Left ventricle myocardium inferior (tissue), 1 donor: ENCODE measurements at regions not wholly inside any gene's neighbourhood (a gene's known extent, or its start where the extent isn't known, plus 50 kb on each side); places are given as distances from the start of the nearest gene placed in this dataset.

Experiments
- DNase-seq: peaks from one replicate; pipeline ENCODE4 v3.0.0-alpha.2; 2020
- H3K27ac ChIP-seq: fragments of 200-600 bp; replicated peaks from 2 replicates; pipeline ENCODE4 v1.8.0; 2021
- H3K27me3 ChIP-seq: fragments of 200-600 bp; 2 replicates; pipeline ENCODE4 v1.8.0; 2021; ENCODE audit warnings: low read depth
- H3K36me3 ChIP-seq: fragments of 200-600 bp; 2 replicates; pipeline ENCODE4 v1.8.0; 2021
- H3K4me1 ChIP-seq: fragments of 200-600 bp; 2 replicates; pipeline ENCODE4 v1.8.0; 2021
- H3K4me3 ChIP-seq: fragments of 200-600 bp; 2 replicates; pipeline ENCODE4 v1.8.0; 2021; ENCODE audit warnings: mild to moderate bottlenecking, moderate library complexity
- H3K9me3 ChIP-seq: fragments of 200-600 bp; replicated peaks from 2 replicates; pipeline ENCODE4 v1.8.0; 2021
- intact Hi-C: fragments of 100-400 bp; cut with micrococcal nuclease; formaldehyde crosslinking; loops from one replicate; pipeline ENCODE4 v1.11.0; 2022
- TF ChIP-seq, protein P1 (sequence below): fragments of 200-600 bp; IDR thresholded peaks from 2 replicates; pipeline ENCODE4 v1.8.0; 2021; ENCODE audit warnings: antibody characterized with exemption, mild to moderate bottlenecking, borderline replicate concordance
- donor health status: DM: no; HTN: yes; CAD: no; lungs with severe emphysema.

DNA sequence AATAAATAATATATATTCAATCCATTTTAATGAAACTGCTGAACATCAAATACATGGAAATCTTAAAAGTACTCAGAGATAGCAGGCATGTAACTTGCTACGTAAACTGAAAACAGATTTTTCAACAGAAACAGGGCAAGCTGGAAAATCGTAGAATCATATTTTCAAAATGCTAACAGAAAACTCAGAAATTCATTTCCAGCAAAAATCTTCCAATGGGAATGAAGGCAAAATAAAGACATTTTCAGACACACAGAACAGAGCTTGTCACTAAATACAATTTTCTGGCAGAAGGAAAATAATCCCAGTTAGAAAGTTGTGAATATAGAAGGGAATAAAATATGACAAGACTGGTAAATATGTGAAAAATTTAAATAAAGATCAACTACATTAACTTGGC is 419.9 kb upstream of the ZFP42 start:
- no peaks in the 10 kb centered on the region for H3K4me1 ChIP-seq
- intact Hi-C loops, result no loop called here
- H3K4me3 ChIP-seq, result no peak overlapping the region
- H3K27ac ChIP-seq, result no peak overlapping the region
- H3K9me3 ChIP-seq, result peaks cover 9% of the 10 kb centered on the region
- H3K27me3 ChIP-seq, result no peaks in the 10 kb centered on the region
- no peaks in the 10 kb centered on the region for H3K36me3 ChIP-seq
- DNase-seq, result no peak
- TF ChIP-seq, protein P1, sequence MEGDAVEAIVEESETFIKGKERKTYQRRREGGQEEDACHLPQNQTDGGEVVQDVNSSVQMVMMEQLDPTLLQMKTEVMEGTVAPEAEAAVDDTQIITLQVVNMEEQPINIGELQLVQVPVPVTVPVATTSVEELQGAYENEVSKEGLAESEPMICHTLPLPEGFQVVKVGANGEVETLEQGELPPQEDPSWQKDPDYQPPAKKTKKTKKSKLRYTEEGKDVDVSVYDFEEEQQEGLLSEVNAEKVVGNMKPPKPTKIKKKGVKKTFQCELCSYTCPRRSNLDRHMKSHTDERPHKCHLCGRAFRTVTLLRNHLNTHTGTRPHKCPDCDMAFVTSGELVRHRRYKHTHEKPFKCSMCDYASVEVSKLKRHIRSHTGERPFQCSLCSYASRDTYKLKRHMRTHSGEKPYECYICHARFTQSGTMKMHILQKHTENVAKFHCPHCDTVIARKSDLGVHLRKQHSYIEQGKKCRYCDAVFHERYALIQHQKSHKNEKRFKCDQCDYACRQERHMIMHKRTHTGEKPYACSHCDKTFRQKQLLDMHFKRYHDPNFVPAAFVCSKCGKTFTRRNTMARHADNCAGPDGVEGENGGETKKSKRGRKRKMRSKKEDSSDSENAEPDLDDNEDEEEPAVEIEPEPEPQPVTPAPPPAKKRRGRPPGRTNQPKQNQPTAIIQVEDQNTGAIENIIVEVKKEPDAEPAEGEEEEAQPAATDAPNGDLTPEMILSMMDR, result no peak

DNA sequence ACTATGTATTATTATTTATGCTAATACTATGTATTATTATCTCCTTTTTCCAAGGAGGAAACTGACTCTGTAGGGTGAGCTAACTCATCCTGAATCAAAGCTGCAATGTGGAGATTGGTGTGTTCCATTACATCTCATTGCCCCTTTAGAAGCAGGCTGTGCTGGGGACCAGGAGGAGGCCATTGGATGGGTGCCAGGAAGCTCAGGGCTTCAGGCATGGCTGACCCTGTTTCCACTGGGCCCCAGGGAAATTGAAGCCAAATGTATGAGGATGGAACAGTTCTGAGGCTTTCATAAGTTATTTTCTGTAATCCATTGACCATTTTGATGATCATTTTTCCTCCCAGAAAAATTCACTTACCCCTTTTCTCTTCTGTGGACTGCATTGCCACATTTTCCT is 418.8 kb upstream of the ZFP42 start:
- Histone ChIP-seq H3K4me3 (no peak overlapping the region), H3K27ac (no peak overlapping the region), H3K36me3 (no peaks in the 10 kb centered on the region), H3K27me3 (no peaks in the 10 kb centered on the region), H3K9me3 (peaks cover 9% of the 10 kb centered on the region), H3K4me1 (no peaks in the 10 kb centered on the region)
- no peak for DNase-seq
- intact Hi-C loops, result no loop called here
- TF ChIP-seq, protein P1, result no peak

DNA sequence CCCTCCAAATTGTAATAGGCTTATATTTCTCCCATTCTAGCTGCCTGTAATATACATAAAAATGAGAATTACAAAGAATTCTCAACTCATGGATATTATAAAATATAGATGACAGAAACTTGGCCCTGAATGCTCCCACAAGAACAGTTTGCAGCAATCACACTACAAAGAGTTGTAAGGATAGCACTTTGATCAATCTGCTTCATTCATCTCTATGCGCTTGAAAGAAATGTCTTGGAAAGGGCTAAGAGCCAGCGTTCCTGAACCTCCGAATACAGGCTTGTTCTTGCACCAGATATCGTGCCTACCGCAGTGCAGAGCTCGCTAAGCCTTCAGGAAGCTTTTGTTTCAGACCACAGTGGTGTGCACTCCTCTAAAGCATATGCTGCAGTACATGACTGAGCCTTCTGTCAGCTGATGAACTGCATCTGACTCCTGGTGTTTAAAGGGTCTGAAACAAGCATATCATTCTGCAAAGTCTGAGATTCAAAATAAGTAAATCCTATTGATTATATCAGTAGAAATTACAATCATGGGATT is 417.6 kb upstream of the ZFP42 start:
- TF ChIP-seq, protein P1, result no peak
- Histone ChIP-seq H3K36me3 (no peaks in the 10 kb centered on the region), H3K4me3 (no peak overlapping the region), H3K4me1 (no peaks in the 10 kb centered on the region), H3K27me3 (no peaks in the 10 kb centered on the region), H3K27ac (no peak overlapping the region), H3K9me3 (peaks cover 9% of the 10 kb centered on the region)
- intact Hi-C loops, result no loop called here
- DNase-seq, result no peak

DNA sequence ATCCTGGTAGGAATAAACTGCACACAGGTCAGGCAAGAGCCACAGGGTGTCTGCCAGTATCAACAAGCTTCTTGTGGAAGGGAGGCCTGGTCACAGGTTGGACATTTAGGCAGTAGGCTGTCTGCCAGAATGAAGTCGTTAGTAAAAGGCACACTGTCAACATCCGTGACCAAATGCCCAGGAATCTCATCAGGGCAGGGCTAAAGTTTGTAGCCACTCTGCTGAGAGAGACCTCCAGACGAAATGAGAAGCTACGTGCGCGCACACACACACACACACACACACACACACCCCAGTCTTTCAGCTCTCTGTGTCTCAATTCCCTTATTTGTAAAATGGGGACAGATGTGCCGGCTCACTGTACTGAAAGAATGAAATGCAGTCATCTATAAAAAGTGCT is 408.7 kb upstream of the ZFP42 start:
- Histone ChIP-seq H3K4me1 (no peaks in the 10 kb centered on the region), H3K36me3 (no peaks in the 10 kb centered on the region), H3K4me3 (no peak overlapping the region), H3K9me3 (no peaks in the 10 kb centered on the region), H3K27ac (no peak overlapping the region), H3K27me3 (no peaks in the 10 kb centered on the region)
- TF ChIP-seq, protein P1, result no peak
- no peak for DNase-seq
- intact Hi-C loops, result no loop called here

DNA sequence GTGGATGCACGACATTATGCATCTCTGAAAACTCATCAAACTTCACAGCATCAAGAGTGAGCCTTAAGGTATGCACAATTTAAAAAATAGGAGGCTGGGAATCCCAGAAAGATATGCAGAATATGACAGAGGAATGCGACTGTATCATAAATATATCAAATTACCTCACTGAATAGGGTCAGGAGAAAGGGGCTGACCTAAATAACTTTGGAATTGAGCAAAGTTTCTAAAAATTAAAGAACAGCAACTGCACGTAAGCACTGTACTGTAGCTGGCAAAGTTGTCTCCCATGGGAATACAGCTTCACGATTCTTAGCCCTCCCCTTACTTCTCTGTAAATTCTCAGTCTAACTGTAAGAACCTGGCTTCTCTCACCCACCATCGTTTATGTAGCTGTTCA is 397.4 kb upstream of the ZFP42 start:
- no peak overlapping the region for H3K27ac ChIP-seq
- peaks cover 9% of the 10 kb centered on the region for H3K27me3 ChIP-seq
- intact Hi-C loops, result no loop called here
- DNase-seq, result no peak
- H3K36me3 ChIP-seq, result no peaks in the 10 kb centered on the region
- H3K9me3 ChIP-seq, result no peaks in the 10 kb centered on the region
- H3K4me1 ChIP-seq, result peaks cover 7% of the 10 kb centered on the region
- no peak overlapping the region for H3K4me3 ChIP-seq
- TF ChIP-seq, protein P1, result no peak
